GM21528 (cell line): ENCODE measurements at regions not wholly inside any gene's neighbourhood (a gene's known extent, or its start where the extent isn't known, plus 50 kb on each side); places are given as distances from the start of the nearest gene placed in this dataset.
A peak's percentile ranks its signal among the peaks of the same experiment; 100 is the strongest.

Source experiments
- ATAC-seq: cut with Tn5 transposase; IDR thresholded peaks from one replicate; pipeline ENCODE4 v1.9.1; 2021; ENCODE audit warnings: mild to moderate bottlenecking, moderate library complexity; ENCODE audit not compliant: unreplicated experiment, low FRiP score

DNA sequence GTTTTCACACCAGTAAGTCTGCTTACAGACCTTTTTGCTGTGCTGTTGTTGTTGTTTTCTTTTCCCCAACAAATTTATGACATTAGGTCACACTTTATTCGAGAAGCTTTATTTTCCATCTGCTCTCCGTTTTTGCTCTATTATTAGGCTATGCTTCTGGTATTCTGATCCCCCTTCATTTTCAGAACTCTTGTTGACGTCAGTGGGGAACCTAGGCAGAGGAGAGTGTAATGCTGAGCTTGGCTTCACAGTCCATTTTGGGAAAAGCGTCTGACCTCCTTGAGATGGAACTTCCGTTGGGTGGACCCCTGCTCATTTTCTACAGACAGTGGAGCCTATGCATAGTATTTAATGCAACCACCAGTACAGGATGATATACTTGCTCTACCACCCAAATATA lies 387.9 kb upstream of the MEF2C start:
- peak; percentile 13 for ATAC-seq

DNA sequence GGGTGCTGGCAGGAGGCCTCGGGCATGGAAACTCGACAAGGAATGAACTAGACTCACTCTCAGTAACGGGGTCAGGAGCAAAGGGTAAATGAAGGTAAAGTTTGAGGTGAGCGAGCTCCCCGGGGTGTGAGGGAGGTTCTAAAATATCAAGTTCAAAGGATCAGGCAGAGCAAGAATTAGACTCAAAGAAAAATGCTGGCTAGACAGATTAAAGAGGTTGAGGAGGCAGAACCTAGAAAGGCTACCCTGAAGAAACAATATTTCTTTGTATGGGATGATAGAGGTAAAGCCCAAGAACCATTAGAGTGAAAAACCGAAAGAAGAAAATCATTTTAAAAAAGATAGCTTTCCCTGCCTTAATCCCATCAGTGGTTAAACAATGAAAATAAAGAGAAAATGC lies 386.7 kb upstream of the MEF2C start:
- ATAC-seq, result no peak

DNA sequence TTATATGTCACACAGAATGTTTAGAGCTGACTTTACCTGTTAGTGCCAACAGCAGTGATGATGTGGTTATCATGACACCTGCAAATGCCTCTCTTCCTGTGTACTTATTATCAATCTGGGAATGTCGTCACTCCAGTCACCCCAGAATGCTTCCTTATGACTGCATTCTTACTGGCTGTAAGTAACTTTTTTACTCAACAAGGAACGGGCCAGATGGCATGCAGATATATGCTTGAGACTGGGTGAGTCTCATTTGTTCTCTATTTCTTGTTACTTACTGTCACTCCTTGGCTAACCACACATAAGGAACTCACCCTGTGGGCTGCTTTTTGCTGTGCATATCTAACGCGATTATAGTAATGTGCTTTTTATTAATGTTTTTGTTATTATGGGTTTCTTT lies 385.5 kb upstream of the MEF2C start:
- ATAC-seq, result no peak

DNA sequence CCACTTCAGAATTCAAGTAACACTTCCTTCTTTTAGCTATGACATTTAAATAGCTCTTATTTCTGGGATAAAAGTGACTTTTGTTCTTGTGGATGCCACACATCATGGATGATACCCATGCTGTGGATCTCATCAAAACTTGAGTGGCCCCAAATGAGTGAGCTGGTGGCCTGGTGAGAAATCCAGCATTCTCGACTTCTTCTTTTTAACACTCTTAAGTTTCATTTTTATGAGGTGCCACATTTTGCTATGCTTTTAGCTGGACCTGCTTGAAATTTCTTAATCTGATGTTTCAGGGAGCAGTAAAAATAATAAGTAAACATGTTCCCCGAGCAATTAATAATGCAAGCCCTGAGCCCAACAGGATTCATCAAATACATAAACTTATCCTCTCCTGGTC lies 384.8 kb upstream of the MEF2C start:
- no peak for ATAC-seq

DNA sequence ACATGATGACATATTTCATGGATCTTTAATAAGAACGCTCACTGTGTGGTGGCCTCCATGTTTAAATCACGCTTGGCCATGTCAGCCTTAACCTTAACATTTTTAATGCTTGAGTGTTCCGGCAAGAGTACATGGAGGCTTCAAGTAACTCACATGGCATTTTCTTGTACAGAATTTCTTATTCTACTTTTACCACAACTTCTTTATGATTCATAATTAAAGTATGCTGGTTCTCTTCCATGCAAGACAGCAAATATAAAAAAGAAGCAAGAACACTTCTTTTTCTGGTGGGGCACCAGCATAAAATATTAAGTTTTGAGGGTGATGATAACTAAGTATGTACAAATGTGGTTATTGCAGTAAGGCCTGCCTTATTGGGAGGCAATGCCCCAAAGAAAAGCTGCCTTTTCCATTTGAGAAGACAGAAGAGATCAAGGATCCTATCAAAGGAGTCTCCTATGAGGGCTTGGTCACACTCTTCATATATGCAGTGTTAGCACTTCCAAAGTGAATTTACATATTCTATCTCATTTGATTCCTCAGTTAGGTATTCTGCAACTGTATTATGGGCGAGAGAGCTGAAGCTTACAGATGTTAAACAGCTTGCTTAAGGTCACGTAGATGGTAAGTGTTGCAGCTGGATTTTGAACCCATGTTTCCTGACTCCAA lies 382.7 kb upstream of the MEF2C start:
- no peak for ATAC-seq

DNA sequence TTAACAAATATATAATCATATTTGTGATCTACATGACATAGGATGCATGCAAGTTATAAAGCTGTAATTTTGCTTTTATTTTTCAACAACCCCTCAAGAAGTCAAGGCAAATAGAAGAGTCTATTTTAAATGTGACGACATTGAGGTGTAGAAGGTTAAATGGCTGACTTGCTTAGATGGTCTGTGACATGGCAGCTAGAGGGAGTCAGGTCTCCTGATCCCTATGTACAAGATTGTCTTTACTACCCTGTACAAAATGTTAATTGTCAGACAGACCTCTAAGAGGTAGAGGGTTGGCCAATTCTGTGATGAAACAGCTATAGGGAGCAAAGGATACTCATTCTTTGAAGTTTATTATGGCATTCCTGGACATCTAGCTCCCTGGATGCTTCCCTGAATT lies 380.9 kb upstream of the MEF2C start:
- no peak for ATAC-seq

DNA sequence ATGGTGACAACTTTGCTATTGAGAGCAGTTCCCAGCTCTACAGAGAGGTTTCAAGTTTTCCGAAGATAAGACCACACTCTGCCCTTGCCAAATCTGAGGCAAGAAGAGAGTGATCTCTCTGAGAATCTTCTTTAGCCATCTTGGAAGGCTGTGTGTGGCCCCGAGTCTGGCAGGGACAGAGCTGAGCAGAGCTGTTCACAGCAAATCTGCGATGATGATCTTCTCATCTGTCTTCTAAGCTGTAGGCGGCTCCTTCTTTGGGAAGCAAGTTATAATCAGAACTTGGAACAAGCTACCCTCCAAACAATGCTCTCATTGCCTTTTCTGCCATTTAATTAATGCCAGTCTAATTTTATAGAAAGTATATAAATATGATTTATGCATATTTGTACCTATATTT lies 379.0 kb upstream of the MEF2C start:
- ATAC-seq, result no peak

DNA sequence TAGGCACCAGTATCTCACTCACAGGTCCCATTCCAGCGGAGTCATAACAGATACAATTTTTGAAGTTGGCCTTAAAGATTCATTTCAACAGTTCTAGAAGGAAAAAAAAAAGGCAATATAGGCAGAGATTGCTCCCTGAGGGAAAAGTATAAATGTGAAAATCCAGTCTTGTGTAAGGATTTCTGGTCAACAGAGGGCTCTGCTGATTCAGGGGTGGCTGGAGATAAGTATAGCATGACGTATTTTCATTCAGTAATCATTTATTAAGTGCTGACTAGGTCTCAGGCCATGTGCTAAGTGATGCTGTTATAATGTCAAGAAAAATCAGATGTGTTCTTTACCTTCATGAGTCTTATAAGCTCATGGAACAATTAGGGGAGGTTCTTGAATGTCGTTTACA lies 377.3 kb upstream of the MEF2C start:
- no peak for ATAC-seq

DNA sequence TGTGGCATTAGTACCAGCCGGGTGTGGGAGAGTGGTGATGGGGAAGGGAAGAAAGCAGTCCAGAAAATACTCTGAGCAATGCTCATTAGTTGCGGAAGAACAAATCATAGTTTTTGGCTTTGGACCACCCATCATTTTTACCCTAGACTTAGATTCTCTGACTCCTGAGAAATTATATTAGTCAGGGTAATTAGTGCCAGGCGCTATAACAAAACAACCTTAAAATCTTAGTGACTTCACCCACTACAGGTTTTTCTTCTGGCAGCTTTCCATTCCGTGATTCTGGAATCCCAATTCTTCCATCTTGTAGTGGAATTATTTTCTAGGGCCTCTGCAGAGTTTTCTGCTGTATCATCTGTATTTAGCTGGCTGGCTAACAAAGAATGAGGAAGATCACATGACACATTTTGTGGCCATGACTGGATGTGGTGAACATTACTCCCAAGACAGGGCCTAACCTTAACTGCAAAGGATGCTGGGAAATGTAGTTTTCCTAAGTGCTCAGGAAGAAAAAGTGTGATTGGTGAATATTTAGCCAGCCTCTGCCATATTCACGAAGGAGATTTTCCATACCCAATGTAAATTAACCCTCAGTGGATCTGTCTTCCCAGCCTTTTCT lies 373.0 kb upstream of the MEF2C start:
- ATAC-seq, result no peak

DNA sequence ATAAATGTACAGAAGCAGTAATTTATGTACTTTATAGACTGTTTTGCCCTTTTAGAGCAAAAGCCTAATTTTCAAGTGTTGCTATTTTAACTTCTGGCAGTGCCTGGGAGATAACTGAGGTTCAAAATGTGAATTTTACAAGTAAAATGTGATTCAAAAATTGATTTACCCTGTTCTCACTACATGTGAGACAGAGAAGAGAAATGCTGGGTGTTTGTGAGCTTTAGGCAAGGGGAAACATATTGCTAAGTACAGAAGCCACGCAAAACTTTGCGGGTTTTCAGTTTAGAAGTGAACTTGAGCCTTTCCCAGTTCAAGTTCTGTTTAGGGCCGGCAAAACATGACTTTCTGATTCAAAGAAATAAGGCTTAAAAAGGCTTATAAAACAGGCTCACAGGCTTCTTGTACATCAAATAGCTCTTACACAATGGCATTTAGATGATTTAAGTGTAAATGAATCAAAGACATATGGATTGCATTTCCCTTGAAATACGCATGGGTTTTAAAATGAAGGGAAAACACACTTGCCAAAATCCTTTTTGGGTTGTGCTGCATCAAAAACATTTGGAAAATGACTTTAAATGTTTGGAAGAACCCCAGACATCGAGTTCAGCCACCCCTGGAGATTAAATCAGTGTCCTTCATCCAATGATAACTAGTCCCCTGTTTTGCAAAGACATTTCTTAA lies 370.8 kb upstream of the MEF2C start:
- no peak for ATAC-seq

DNA sequence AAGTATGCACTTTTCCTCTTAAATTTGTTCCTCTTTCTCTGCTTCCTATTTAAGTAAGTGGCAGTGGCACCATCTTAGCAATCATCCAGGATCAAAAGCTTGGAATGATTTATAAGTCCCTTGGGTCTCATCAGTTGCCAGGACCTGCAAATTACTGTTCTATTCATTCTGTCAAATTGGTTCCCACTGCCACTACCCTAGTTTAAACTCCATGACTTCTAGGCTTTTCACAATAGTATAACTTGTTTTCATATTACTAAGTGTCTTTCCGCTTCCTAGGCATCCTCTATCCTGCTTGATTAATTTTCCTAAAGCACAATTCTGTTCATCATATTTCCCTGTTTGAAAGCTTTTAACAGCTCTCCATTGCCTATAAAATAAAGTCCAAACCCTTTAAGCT lies 363.9 kb upstream of the MEF2C start:
- ATAC-seq, result no peak

DNA sequence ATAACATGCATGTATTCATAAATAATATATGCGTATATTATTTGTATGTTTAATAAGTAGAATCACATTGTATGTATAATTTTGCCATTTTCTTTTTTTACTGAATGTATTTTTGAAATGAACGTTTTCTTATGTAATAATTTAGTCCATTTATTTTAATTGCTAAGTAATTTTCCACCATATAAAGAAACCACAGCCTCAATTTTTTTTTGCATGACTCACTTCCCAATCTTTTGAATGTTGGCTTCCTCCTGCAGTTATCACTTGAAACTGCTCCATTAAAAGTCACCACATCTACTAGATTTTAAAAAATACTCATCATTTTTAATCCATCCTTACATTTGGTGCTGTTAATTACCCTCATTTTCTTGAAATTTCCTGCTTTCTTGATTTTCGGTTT lies 363.3 kb upstream of the MEF2C start:
- ATAC-seq, result no peak

DNA sequence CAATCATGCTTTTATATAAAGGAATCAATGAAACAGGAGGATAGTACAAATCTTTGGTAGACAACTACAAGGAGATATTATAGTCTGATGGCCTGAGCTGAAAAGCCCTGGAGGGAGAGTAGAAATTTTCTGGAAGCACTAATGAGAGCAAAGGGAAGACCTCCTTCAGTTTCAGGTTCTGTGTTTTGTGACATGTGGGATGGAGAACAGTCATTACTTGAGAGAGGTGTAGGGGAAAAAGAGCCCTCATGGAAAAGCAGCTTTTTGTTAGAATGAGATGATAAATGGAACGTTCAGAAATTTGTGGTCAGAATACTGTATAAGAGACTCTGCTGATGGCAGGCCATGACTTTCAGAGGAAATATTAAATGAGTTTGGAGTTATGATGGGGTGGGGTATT lies 360.6 kb upstream of the MEF2C start:
- no peak for ATAC-seq

DNA sequence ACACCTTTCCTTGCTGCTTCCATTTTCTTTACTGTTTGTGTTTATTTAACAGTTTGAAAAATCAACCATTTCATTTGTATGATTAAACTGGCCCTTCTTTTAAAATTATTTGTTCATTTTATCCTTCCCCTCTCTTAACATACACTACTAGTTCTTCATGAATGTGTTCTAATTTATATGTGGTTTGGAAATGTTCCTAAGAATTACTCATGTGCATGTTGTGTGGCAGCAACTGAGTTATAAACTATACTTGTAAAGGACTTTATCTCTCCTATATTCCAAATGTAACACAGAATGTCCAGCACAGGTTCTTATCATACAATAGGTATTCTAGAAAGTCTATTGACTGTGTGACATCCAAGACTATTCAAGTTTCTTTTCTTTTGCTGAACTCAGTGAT lies 358.2 kb upstream of the MEF2C start:
- no peak for ATAC-seq

DNA sequence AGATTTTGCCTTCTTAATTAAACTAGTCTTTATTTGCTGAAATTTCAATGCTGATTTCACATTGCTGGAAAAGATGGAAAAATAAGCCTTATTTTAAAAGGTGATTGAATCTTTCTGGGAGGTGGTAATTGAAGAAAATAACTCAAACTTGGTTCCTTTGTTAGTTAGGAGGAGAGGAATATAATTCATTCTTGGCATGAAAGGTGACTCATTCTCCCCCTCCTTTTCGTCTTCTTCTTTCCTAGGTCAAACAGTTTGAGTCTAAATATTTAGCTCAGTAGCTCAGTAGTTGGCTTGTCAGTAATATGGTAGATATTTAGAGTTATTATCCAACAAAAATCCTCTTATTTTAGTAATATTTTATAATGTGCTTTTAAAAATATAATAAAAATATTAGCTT lies 353.9 kb upstream of the MEF2C start:
- no peak for ATAC-seq

DNA sequence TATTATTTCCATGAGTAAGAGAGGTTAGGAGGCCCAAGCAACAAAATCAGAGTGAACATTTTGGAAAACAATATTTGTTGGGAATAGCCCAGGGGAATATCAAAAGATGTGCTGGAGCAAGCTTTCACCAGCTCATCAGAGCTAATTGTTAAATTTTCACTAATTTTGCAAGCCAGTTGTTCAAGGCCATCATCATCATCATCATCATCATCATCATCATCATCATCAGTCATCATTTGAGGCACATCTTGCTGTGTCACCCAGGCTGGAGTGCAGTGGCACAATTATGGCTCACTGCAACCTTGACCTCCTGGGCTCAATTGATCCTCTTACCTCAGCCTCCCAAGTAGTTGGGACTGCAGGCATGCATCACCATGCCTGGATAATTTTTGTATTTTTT lies 350.5 kb upstream of the MEF2C start:
- ATAC-seq, result no peak

DNA sequence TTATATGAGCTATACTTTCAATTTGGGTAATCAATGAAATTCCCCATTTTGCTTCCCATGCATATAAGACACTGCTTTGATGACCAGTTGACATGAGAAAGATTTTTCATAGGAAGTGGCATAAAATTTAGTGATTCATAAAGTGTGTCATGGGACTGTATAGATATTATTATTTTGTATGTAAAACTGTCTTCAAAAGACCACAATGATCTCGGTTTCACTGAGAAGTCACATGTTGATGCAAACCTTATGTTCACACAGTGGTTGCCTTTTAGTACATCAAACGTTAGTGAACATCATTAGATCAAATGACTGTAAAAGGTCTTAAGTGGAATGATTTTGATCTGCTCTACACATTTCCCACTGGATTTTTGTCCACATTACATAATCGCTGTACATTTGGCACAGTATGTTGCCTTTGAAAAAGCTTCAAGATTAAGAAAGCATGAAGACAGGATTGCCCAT lies 349.2 kb upstream of the MEF2C start:
- ATAC-seq, result peak; percentile 92

DNA sequence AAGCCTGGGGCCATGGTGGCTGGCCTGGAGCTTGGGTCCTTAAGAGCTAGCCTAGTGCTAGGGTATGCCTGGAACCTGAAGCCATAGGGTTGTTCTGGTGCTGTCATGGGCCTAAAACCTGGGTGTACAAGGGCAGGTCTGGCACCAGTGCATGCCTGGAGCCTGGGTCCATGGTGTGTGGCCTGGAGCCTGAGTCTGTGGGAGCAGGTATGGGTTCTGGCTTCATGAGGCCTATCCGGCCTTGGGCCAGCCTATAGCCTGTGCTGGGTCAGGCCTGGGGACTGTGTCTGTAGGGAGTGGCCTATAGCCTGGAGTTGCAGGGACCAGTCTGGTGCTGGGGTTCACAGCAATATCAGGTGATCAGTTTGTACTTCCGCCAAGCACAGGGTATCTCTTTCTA lies 347.2 kb upstream of the MEF2C start:
- ATAC-seq, result no peak

DNA sequence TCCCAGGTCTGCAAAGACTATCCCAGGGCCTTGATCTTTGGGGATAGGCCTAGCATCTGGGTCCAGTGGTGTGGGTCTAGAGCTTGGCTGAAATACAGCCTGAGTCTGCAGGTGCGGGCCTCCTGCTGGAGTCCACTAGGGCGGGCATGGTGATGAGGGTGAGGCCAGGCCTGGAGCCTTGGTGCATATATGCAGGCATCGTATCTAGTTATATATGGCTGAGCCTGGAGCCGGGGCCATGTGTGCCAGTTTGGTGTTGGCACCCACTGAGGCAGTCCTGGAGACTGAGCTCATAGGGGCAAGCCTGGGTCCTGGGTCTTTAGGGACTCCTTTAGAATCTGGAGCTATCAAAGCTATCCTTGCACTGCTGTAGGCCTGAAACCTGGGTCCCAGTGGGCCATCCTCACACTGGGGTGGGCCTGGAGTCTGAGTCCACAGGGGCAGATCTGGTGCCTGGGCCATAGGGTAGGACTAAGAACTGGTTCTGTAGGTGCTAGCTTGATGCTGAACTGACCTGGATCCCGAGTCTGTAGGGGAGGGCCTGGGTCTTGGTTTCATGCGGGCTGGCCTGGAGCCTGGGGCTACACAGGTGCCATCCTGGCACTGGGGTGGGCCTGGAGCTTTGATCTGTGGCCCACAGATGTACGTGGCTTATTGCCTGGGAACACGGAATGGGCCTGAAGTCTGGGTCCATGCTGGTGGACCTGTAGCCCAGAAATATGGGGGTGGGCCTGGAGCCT lies 346.5 kb upstream of the MEF2C start:
- no peak for ATAC-seq

DNA sequence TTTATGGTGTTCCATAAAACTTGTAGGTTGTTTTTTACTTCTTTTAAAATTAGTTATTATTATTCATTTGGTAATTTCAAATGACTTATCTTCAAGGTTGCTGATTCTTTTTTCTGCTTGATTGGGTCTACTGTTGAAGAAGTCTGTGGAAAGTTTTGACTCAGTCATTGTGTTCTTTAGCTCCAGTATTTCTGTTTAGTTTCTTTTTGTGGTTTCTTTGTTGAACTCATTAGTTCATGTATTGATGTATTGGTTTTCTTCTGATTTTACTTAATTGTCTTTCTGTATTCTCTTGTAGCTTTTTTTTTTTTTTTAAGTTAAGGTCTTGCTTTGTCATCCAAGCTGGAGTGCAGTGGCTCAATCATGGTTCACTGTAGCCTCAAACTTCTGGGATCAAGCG lies 345.4 kb upstream of the MEF2C start:
- no peak for ATAC-seq

DNA sequence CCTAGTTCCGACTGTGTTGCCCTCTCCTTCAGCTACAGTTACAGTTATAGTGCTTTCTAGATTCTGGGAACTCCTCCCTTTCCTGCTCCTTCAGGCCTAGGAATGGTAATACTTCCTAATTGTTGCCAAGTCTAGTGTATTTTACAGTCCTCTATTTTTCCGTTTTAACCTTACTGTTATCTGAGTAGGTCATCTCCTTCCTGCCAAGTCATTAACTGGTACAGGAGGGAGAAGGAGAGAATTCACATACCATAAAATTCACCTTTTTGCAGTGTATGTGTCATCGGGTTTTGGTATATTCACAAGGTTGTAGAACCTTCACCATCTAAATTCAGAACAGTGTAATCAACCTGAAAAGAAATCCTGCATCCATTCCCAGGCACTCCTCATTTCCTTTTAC lies 335.4 kb upstream of the MEF2C start:
- ATAC-seq, result no peak
